ENCODE measurements at regions not wholly inside any gene's neighbourhood (a gene's known extent, or its start where the extent isn't known, plus 50 kb on each side); places are given as distances from the start of the nearest gene placed in this dataset.

DNA sequence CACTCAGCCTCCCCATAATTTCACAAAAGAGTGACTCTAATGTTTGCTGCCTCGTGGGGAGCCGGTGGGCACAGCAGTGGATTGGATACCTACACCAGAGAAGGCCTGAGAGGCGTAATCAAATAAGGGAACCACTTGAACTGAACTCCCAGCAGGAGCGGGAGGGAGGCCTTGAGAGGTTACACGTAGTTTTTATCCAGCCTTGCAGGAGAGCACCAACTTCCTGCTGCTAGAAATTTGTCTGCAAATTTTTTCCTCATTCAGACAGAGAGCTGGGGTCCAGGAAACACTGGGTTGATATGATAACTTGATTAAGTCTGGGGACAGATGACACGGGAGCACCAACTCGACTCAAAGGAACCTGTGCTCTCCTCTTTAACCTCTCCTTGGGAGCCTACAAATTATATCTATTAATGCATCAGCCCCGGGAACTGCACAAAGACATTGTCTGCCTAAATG, 69.8 kb downstream of the HES1 start:
- POLR2A ChIA-PET = no interaction called here
- H3K27ac ChIP-seq (ENCODE audit: low read depth in 1 of 2, low read length in 2 of 2) = no peak overlapping the region
- DNase-seq (peak in 5 of 14 experiments; percentile 7 to 29 (median 20)), ATAC-seq (ENCODE audit: poor library complexity) (peak; percentile 62)
- Mint-ChIP-seq H3K27me3 (peaks cover 43% of the 10 kb centered on the region), H3K4me3 (peak overlapping the region; percentile 65), H3K9me3 (no peaks in the 10 kb centered on the region), H3K4me1 (ENCODE audit: low read depth) (peaks cover 22% of the 10 kb centered on the region), H3K27ac (peak overlapping the region; percentile 62), H3K36me3 (ENCODE audit: low read depth) (no peaks in the 10 kb centered on the region)
- no peaks in the 10 kb centered on the region for H3K36me3 ChIP-seq (ENCODE audit: insufficient read depth, low read length)
- peaks cover 11% of the 10 kb centered on the region for H3K4me1 ChIP-seq (ENCODE audit: insufficient read depth, low read length)
- no peaks in the 10 kb centered on the region for H3K9me3 ChIP-seq (ENCODE audit: control insufficient read depth in 1 of 2, insufficient read depth in 1 of 2, low read length in 2 of 2)
- H3K27me3 ChIP-seq (ENCODE audit: control insufficient read depth in 1 of 2, insufficient read depth in 2 of 2, low read length in 2 of 2) = peaks cover 15 to 40% of the 10 kb centered on the region in 2 experiments
- no peak overlapping the region for H3K4me3 ChIP-seq (ENCODE audit: low read length)
- TF ChIP-seq, protein P1, sequence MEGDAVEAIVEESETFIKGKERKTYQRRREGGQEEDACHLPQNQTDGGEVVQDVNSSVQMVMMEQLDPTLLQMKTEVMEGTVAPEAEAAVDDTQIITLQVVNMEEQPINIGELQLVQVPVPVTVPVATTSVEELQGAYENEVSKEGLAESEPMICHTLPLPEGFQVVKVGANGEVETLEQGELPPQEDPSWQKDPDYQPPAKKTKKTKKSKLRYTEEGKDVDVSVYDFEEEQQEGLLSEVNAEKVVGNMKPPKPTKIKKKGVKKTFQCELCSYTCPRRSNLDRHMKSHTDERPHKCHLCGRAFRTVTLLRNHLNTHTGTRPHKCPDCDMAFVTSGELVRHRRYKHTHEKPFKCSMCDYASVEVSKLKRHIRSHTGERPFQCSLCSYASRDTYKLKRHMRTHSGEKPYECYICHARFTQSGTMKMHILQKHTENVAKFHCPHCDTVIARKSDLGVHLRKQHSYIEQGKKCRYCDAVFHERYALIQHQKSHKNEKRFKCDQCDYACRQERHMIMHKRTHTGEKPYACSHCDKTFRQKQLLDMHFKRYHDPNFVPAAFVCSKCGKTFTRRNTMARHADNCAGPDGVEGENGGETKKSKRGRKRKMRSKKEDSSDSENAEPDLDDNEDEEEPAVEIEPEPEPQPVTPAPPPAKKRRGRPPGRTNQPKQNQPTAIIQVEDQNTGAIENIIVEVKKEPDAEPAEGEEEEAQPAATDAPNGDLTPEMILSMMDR (IDR thresholded peaks at IDR 0.05) = no peak
- intact Hi-C loops (cut with DNase I, micrococcal nuclease) = no loop called here
- CTCF ChIA-PET = no interaction called here

DNA sequence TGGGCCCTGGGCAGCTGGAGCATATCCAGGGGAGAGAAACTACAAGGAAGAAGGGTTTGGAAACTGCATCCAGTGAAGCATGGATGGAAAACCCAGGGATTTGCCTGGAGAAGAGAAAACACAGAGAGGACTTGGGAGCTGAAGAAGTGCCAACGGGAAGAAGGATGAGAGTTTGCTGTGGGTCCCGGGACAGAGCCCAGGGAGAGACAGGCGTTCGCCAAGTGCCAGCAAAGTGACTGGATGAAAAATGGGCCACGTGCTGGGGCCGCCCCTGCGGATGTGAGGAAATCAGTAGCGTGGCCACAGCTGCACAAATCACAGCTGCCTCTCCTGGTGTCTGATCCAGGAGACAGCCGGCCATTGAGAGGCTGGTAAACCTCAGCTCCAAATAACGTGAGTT, 70.4 kb downstream of the HES1 start:
- H3K4me3 Mint-ChIP-seq = no peak overlapping the region
- TF ChIP-seq, protein P1 (IDR thresholded peaks at IDR 0.05) = no peak
- no peaks in the 10 kb centered on the region for H3K9me3 ChIP-seq (ENCODE audit: control insufficient read depth in 1 of 2, insufficient read depth in 1 of 2, low read length in 2 of 2)
- no peak overlapping the region for H3K4me3 ChIP-seq (ENCODE audit: low read length)
- ChIA-PET POLR2A (no interaction called here), CTCF (no interaction called here)
- no peak overlapping the region for H3K27ac Mint-ChIP-seq
- H3K27me3 Mint-ChIP-seq = peaks cover 40% of the 10 kb centered on the region
- no peak for DNase-seq
- no peaks in the 10 kb centered on the region for H3K36me3 ChIP-seq (ENCODE audit: insufficient read depth, low read length)
- H3K9me3 Mint-ChIP-seq = no peaks in the 10 kb centered on the region
- intact Hi-C loops (cut with DNase I, micrococcal nuclease) = no loop called here
- no peak overlapping the region for H3K27ac ChIP-seq (ENCODE audit: low read depth in 1 of 2, low read length in 2 of 2)
- H3K27me3 ChIP-seq (ENCODE audit: control insufficient read depth in 1 of 2, insufficient read depth in 2 of 2, low read length in 2 of 2) = peaks cover 15 to 35% of the 10 kb centered on the region in 2 experiments
- H3K4me1 ChIP-seq (ENCODE audit: insufficient read depth, low read length) = peaks cover 11% of the 10 kb centered on the region
- H3K36me3 Mint-ChIP-seq (ENCODE audit: low read depth) = no peaks in the 10 kb centered on the region
- ATAC-seq (ENCODE audit: poor library complexity) = no peak
- peaks cover 22% of the 10 kb centered on the region for H3K4me1 Mint-ChIP-seq (ENCODE audit: low read depth)

DNA sequence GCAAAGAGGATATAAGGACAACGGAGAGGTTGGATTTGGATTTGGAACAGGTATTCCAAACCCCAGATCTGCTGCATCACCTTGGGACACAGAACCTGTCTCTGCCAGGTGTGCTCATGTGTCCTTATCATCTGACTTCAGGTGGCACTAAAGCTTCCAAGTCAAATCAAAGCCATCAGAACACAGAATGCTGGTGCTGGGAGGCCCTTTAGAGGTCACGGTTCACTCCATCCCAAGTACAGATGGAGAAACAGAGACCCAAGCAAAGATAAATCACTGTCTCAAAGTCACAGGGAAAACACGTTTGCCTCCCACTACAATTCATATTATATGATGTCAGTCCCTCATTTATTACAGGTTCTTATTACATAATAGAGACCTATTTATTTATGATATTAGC, 72.8 kb downstream of the HES1 start:
- DNase-seq = no peak
- TF ChIP-seq, protein P1 (IDR thresholded peaks at IDR 0.05) = no peak
- intact Hi-C loops (cut with DNase I, micrococcal nuclease) = no loop called here
- ChIA-PET CTCF (no interaction called here), POLR2A (no interaction called here)
- H3K4me3 Mint-ChIP-seq = no peak overlapping the region
- Histone ChIP-seq H3K27ac (ENCODE audit: low read depth in 1 of 2, low read length in 2 of 2) (no peak overlapping the region), H3K4me3 (ENCODE audit: low read length) (no peak overlapping the region), H3K9me3 (ENCODE audit: control insufficient read depth in 1 of 2, insufficient read depth in 1 of 2, low read length in 2 of 2) (no peaks in the 10 kb centered on the region), H3K36me3 (ENCODE audit: insufficient read depth, low read length) (no peaks in the 10 kb centered on the region), H3K4me1 (ENCODE audit: insufficient read depth, low read length) (peaks cover 6% of the 10 kb centered on the region), H3K27me3 (ENCODE audit: control insufficient read depth in 1 of 2, insufficient read depth in 2 of 2, low read length in 2 of 2) (peaks cover 8 to 21% of the 10 kb centered on the region in 2 experiments)
- H3K4me1 Mint-ChIP-seq (ENCODE audit: low read depth) = peaks cover 17% of the 10 kb centered on the region
- no peaks in the 10 kb centered on the region for H3K9me3 Mint-ChIP-seq
- H3K27ac Mint-ChIP-seq = no peak overlapping the region
- ATAC-seq (ENCODE audit: poor library complexity) = no peak
- H3K27me3 Mint-ChIP-seq = peaks cover 28% of the 10 kb centered on the region
- no peaks in the 10 kb centered on the region for H3K36me3 Mint-ChIP-seq (ENCODE audit: low read depth)
